Panc1 (cell line): ENCODE measurements at regions not wholly inside any gene's neighbourhood (a gene's known extent, or its start where the extent isn't known, plus 50 kb on each side); places are given as distances from the start of the nearest gene placed in this dataset.

Experiments used
- ATAC-seq: fragments of 200-7000 bp; cut with Tn5 transposase; 2 replicates; pipeline ENCODE4 v1.9.1; 2020; ENCODE audit warnings: mild to moderate bottlenecking, moderate library complexity
- BruUV-seq: library from RNA; stranded (reverse); fragments of 400-500 nt; replicated peaks from 2 replicates; lab custom pipeline; 2021; lab: Mats Ljungman, UMichigan
- CTCF ChIA-PET: fragments of 300-600 bp; sonication (Branson Sonifier 250); formaldehyde crosslinking; loops from one replicate; lab custom pipeline; 2022; ENCODE audit warnings: antibody characterized with exemption; lab: Charles Lee
- POLR2A ChIA-PET: fragments of 300-600 bp; sonication (Branson Sonifier 250); formaldehyde crosslinking; loops from one replicate; lab custom pipeline; 2022; ENCODE audit warnings: antibody characterized with exemption; lab: Charles Lee
- DNase-seq: peaks from one replicate; pipeline ENCODE4 v3.0.0-alpha.2; 2010; ENCODE audit warnings: low read depth, low spot score
- H3K27ac ChIP-seq: 2 replicates; pipeline ENCODE4 v1.5.1; 2011; ENCODE audit warnings: mild to moderate bottlenecking, low read length, inconsistent platforms
- H3K27me3 ChIP-seq: fragments of 200-500 bp; sonication (Bioruptor generic); 2 replicates; pipeline ENCODE4 v1.6.0; 2014; ENCODE audit warnings: low read length, inconsistent platforms; ENCODE audit not compliant: control insufficient read depth, insufficient read depth
- H3K36me3 ChIP-seq: fragments of 200-500 bp; sonication (Bioruptor generic); 2 replicates; pipeline ENCODE4 v1.5.1; 2014; ENCODE audit warnings: inconsistent platforms, mild to moderate bottlenecking, low read length, moderate library complexity; ENCODE audit not compliant: control insufficient read depth, insufficient read depth
- H3K4me1 ChIP-seq: 2 replicates; pipeline ENCODE4 v1.5.1; 2011; ENCODE audit warnings: inconsistent platforms, mild to moderate bottlenecking, low read length, moderate library complexity; ENCODE audit not compliant: control insufficient read depth, insufficient read depth
- H3K4me3 ChIP-seq, 2 experiments: 2 replicates each; pipeline ENCODE4 v1.5.1; 2011 to 2012; ENCODE audit warnings: low read depth in 2 of 2, low read length in 2 of 2, mild to moderate bottlenecking in 2 of 2, inconsistent platforms in 1 of 2, moderate library complexity in 1 of 2
- H3K9me3 ChIP-seq: fragments of 200-500 bp; sonication (Bioruptor generic); 2 replicates; pipeline ENCODE4 v1.5.1; 2014; ENCODE audit warnings: low read depth, mild to moderate bottlenecking, inconsistent platforms, low read length, moderate library complexity; ENCODE audit not compliant: control insufficient read depth, insufficient read depth
- CTCF ChIP-seq: fragments of 450-650 bp; IDR thresholded peaks from 2 replicates; pipeline ENCODE4 v1.5.1; 2017; ENCODE audit warnings: mild to moderate bottlenecking
- POLR2AphosphoS5 ChIP-seq: IDR thresholded peaks from 2 replicates; pipeline ENCODE4 v1.6.1; 2012; ENCODE audit warnings: mild to moderate bottlenecking, low read depth, low read length, moderate library complexity
- REST ChIP-seq, 2 experiments: IDR thresholded peaks; 2 replicates each; pipeline ENCODE4 v1.6.1; 2011 to 2012; ENCODE audit warnings: low read depth in 2 of 2, control low read depth in 1 of 2, low read length in 1 of 2, mild to moderate bottlenecking in 1 of 2, moderate library complexity in 1 of 2; ENCODE audit not compliant: insufficient read depth in 1 of 2
- SIN3A ChIP-seq: IDR thresholded peaks from 2 replicates; pipeline ENCODE4 v1.6.1; 2012; ENCODE audit warnings: low read depth, mild to moderate bottlenecking, low read length, moderate library complexity, borderline replicate concordance; ENCODE audit not compliant: insufficient read depth
- TCF7L2 ChIP-seq: IDR thresholded peaks from 2 replicates; pipeline ENCODE4 v1.6.1; 2011; ENCODE audit warnings: mild to moderate bottlenecking, low read depth, low read length, inconsistent platforms
- in situ Hi-C: cut with HindIII; loops from 2 replicates; pipeline ENCODE4 v1.10.0; 2016; ENCODE audit warnings: low sequenced_read_pairs, low pct_unique_long_range_greater_than_20kb
- intact Hi-C: fragments of 100-400 bp; cut with micrococcal nuclease; formaldehyde crosslinking; loops from one replicate; pipeline ENCODE4 v1.10.0; 2022; ENCODE audit not compliant: unreplicated experiment

- TF ChIP-seq REST (IDR thresholded peaks at IDR 0.05; ENCODE audit: insufficient read depth in 1 of 2, low read depth in 2 of 2, low read length in 1 of 2) (no peak), SIN3A (no peak)
- no TSS peak for BruUV-seq
- ATAC-seq = no peak
- Histone ChIP-seq H3K27ac (no peak overlapping the region), H3K4me3 (no peak overlapping the region), H3K27me3 (peaks cover 4% of the 10 kb centered on the region; the same call in 1 of the 2 replicates), H3K9me3 (no peaks in the 10 kb centered on the region), H3K4me1 (no peaks in the 10 kb centered on the region), H3K36me3 (no peaks in the 10 kb centered on the region)
- intact Hi-C loops (no loop called here), in situ Hi-C loops (no loop called here)
- POLR2A ChIA-PET = no interaction called here
- CTCF ChIA-PET = no interaction called here
- DNase-seq = no peak
Observed at GRCh38 chr16:17635183-17635582, 164.4 kb upstream of the XYLT1 start.

GRCh38 chr16:17633181-17633951 is 162.6 kb upstream of the XYLT1 start:
- Histone ChIP-seq H3K27ac (no peak overlapping the region), H3K9me3 (no peaks in the 10 kb centered on the region), H3K36me3 (no peaks in the 10 kb centered on the region), H3K4me1 (no peaks in the 10 kb centered on the region), H3K27me3 (peaks cover 4% of the 10 kb centered on the region; the same call in 1 of the 2 replicates), H3K4me3 (no peak overlapping the region)
- no peak for DNase-seq
- ChIA-PET CTCF (interaction anchor here (0.6 kb wide), 1 partner anchor 250 kb away, joined by 3 read pairs; no protein-coding TSS in a partner anchor), POLR2A (no interaction called here)
- TF ChIP-seq CTCF = no peak
- no peak for TF ChIP-seq TCF7L2
- TF ChIP-seq SIN3A = no peak
- TF ChIP-seq REST (IDR thresholded peaks at IDR 0.05; ENCODE audit: insufficient read depth in 1 of 2, low read depth in 2 of 2, low read length in 1 of 2) = no peak
- no peak for TF ChIP-seq POLR2AphosphoS5
- intact Hi-C loops = no loop called here
- in situ Hi-C loops = no loop called here
- ATAC-seq = no peak
- BruUV-seq = no TSS peak
